ENCODE measurements at regions not wholly inside any gene's neighbourhood (a gene's known extent, or its start where the extent isn't known, plus 50 kb on each side); places are given as distances from the start of the nearest gene placed in this dataset.

- intact Hi-C loops (cut with DNase I), result no loop called here
- DNase-seq (no peak), ATAC-seq (no peak)
- Histone ChIP-seq H3K9me3 (no peaks in the 10 kb centered on the region), H3K36me3 (no peaks in the 10 kb centered on the region), H3K4me1 (no peaks in the 10 kb centered on the region), H3K27ac (no peak overlapping the region), H3K4me3 (no peak overlapping the region), H3K27me3 (no peaks in the 10 kb centered on the region)
- no peak for TF ChIP-seq CTCF (IDR thresholded peaks at IDR 0.05)
Observed at GRCh38 chr3:110234831-110235230, 836.8 kb upstream of the NECTIN3 start.

GRCh38 chr3:110236976-110237610 is 834.5 kb upstream of the NECTIN3 start:
- ATAC-seq, result no peak
- no peaks in the 10 kb centered on the region for H3K36me3 ChIP-seq
- DNase-seq, result no peak
- no peaks in the 10 kb centered on the region for H3K9me3 ChIP-seq
- H3K4me1 ChIP-seq, result no peaks in the 10 kb centered on the region
- intact Hi-C loops (cut with DNase I), result no loop called here
- no peak overlapping the region for H3K27ac ChIP-seq
- TF ChIP-seq CTCF (IDR thresholded peaks at IDR 0.05), result no peak
- H3K4me3 ChIP-seq, result no peak overlapping the region
- no peaks in the 10 kb centered on the region for H3K27me3 ChIP-seq

GRCh38 chr3:110243081-110243480 is 828.5 kb upstream of the NECTIN3 start:
- no peak for TF ChIP-seq CTCF (IDR thresholded peaks at IDR 0.05)
- intact Hi-C loops (cut with DNase I), result no loop called here
- Histone ChIP-seq H3K4me1 (no peaks in the 10 kb centered on the region), H3K27ac (no peak overlapping the region), H3K27me3 (no peaks in the 10 kb centered on the region), H3K9me3 (no peaks in the 10 kb centered on the region), H3K36me3 (no peaks in the 10 kb centered on the region), H3K4me3 (no peak overlapping the region)
- no peak for DNase-seq
- ATAC-seq, result no peak

GRCh38 chr3:110246796-110247376 is 824.7 kb upstream of the NECTIN3 start:
- Histone ChIP-seq H3K4me1 (no peaks in the 10 kb centered on the region), H3K9me3 (no peaks in the 10 kb centered on the region), H3K4me3 (no peak overlapping the region), H3K27me3 (no peaks in the 10 kb centered on the region), H3K36me3 (no peaks in the 10 kb centered on the region), H3K27ac (no peak overlapping the region)
- ATAC-seq, result no peak
- intact Hi-C loops (cut with DNase I), result no loop called here
- TF ChIP-seq CTCF (IDR thresholded peaks at IDR 0.05), result no peak
- DNase-seq, result no peak

- intact Hi-C loops (cut with DNase I), result no loop called here
- Histone ChIP-seq H3K4me3 (no peak overlapping the region), H3K9me3 (no peaks in the 10 kb centered on the region), H3K36me3 (no peaks in the 10 kb centered on the region), H3K27me3 (no peaks in the 10 kb centered on the region), H3K27ac (no peak overlapping the region), H3K4me1 (no peaks in the 10 kb centered on the region)
- no peak for DNase-seq
- no peak for TF ChIP-seq CTCF (IDR thresholded peaks at IDR 0.05)
- ATAC-seq, result no peak
Observed at GRCh38 chr3:110248666-110249065, 823.0 kb upstream of the NECTIN3 start.

Data from upper lobe of right lung (tissue), 1 donor.